ENCODE measurements at regions not wholly inside any gene's neighbourhood (a gene's known extent, or its start where the extent isn't known, plus 50 kb on each side); places are given as distances from the start of the nearest gene placed in this dataset.

- no peak for DNase-seq
- no peak overlapping the region for H3K4me3 Mint-ChIP-seq
- H3K9ac ChIP-seq (ENCODE audit: extremely low read depth, low read length, poor library complexity, severe bottlenecking) = no peak overlapping the region
- H3K9me3 Mint-ChIP-seq = no peaks in the 10 kb centered on the region
- 82 to 88% methylated on average over 4 of the region's 4 CpGs for WGBS, 2 experiments (ENCODE audit: insufficient coverage in 1 of 2, insufficient read length in 1 of 2)
- TF ChIP-seq CTCF (conservative IDR thresholded peaks at IDR 0.05) = no peak
- H3K27ac ChIP-seq (ENCODE audit: low read depth, low read length) = no peak overlapping the region
- H3K4me1 ChIP-seq (ENCODE audit: control insufficient read depth, insufficient read depth, low read length) = peaks cover 4% of the 10 kb centered on the region
- no peak overlapping the region for H3K4me3 ChIP-seq (ENCODE audit: low read length)
- no peaks in the 10 kb centered on the region for H3K9me3 ChIP-seq (ENCODE audit: control insufficient read depth, low read length)
- peaks cover 20% of the 10 kb centered on the region for H3K4me1 Mint-ChIP-seq
- H3K27ac Mint-ChIP-seq = no peak overlapping the region
- no peaks in the 10 kb centered on the region for H3K36me3 ChIP-seq (ENCODE audit: control insufficient read depth, insufficient read depth, low read length)
- peaks cover 22% of the 10 kb centered on the region for H3K27me3 ChIP-seq (ENCODE audit: control insufficient read depth, insufficient read depth, low read length, poor library complexity, severe bottlenecking)
- peaks cover 21% of the 10 kb centered on the region for H3K27me3 Mint-ChIP-seq (ENCODE audit: insufficient read depth)
- H3K36me3 Mint-ChIP-seq (ENCODE audit: low read depth) = no peaks in the 10 kb centered on the region
Observed at GRCh38 chr16:80009971-80010659, 409.6 kb upstream of the MAF start.

- WGBS, 2 experiments (ENCODE audit: insufficient coverage in 1 of 2, insufficient read length in 1 of 2) = 97 to 100% methylated on average over 2 of the region's 2 CpGs
Observed at GRCh38 chr16:80008857-80009256, 408.3 kb upstream of the MAF start.

GRCh38 chr16:80007231-80007630 is 406.7 kb upstream of the MAF start:
- Mint-ChIP-seq H3K36me3 (ENCODE audit: low read depth) (no peaks in the 10 kb centered on the region), H3K4me3 (no peak overlapping the region)
- no peaks in the 10 kb centered on the region for H3K36me3 ChIP-seq (ENCODE audit: control insufficient read depth, insufficient read depth, low read length)

More at GRCh38 chr16:80008857-80009256, 408.3 kb upstream of the MAF start:
- peaks cover 4% of the 10 kb centered on the region for H3K9me3 Mint-ChIP-seq
- no peak overlapping the region for H3K4me3 ChIP-seq (ENCODE audit: low read length)
- H3K36me3 ChIP-seq (ENCODE audit: control insufficient read depth, insufficient read depth, low read length) = no peaks in the 10 kb centered on the region
- DNase-seq = no peak
- peaks cover 22% of the 10 kb centered on the region for H3K27me3 ChIP-seq (ENCODE audit: control insufficient read depth, insufficient read depth, low read length, poor library complexity, severe bottlenecking)
- no peak overlapping the region for H3K4me3 Mint-ChIP-seq
- no peaks in the 10 kb centered on the region for H3K36me3 Mint-ChIP-seq (ENCODE audit: low read depth)
- peaks cover 28% of the 10 kb centered on the region for H3K27me3 Mint-ChIP-seq (ENCODE audit: insufficient read depth)
- H3K4me1 Mint-ChIP-seq = peaks cover 16% of the 10 kb centered on the region
- H3K4me1 ChIP-seq (ENCODE audit: control insufficient read depth, insufficient read depth, low read length) = peaks cover 4% of the 10 kb centered on the region
- H3K27ac ChIP-seq (ENCODE audit: low read depth, low read length) = no peak overlapping the region
- no peak overlapping the region for H3K27ac Mint-ChIP-seq
- TF ChIP-seq CTCF (conservative IDR thresholded peaks at IDR 0.05) = no peak
- H3K9ac ChIP-seq (ENCODE audit: extremely low read depth, low read length, poor library complexity, severe bottlenecking) = no peak overlapping the region
- H3K9me3 ChIP-seq (ENCODE audit: control insufficient read depth, low read length) = no peaks in the 10 kb centered on the region

More at GRCh38 chr16:80007231-80007630, 406.7 kb upstream of the MAF start:
- Histone ChIP-seq H3K27ac (ENCODE audit: low read depth, low read length) (no peak overlapping the region), H3K9ac (ENCODE audit: extremely low read depth, low read length, poor library complexity, severe bottlenecking) (no peak overlapping the region), H3K27me3 (ENCODE audit: control insufficient read depth, insufficient read depth, low read length, poor library complexity, severe bottlenecking) (peaks cover 33% of the 10 kb centered on the region), H3K4me1 (ENCODE audit: control insufficient read depth, insufficient read depth, low read length) (peaks cover 4% of the 10 kb centered on the region), H3K4me3 (ENCODE audit: low read length) (no peak overlapping the region), H3K9me3 (ENCODE audit: control insufficient read depth, low read length) (no peaks in the 10 kb centered on the region)
- no peak for DNase-seq
- TF ChIP-seq CTCF (conservative IDR thresholded peaks at IDR 0.05) = no peak
- 84% methylated on average over 4 of the region's 4 CpGs; no CpG with 5 or more reads in 1 of the 2 experiments for WGBS, 2 experiments (ENCODE audit: insufficient coverage in 1 of 2, insufficient read length in 1 of 2)
- peaks cover 7% of the 10 kb centered on the region for H3K9me3 Mint-ChIP-seq
- peaks cover 40% of the 10 kb centered on the region for H3K27me3 Mint-ChIP-seq (ENCODE audit: insufficient read depth)
- no peak overlapping the region for H3K27ac Mint-ChIP-seq
- H3K4me1 Mint-ChIP-seq = peaks cover 13% of the 10 kb centered on the region
